Hepatocyte (in vitro differentiated cells): ENCODE measurements at regions not wholly inside any gene's neighbourhood (a gene's known extent, or its start where the extent isn't known, plus 50 kb on each side); places are given as distances from the start of the nearest gene placed in this dataset.

Experiments
- CTCF ChIP-seq: fragments of 200-600 bp; sonication (generic); IDR thresholded peaks from 2 replicates; pipeline ENCODE4 v1.5.1; 2016; ENCODE audit warnings: antibody characterized with exemption, mild to moderate bottlenecking; ENCODE audit not compliant: poor library complexity
- EZH2 ChIP-seq: fragments of 200-600 bp; sonication (generic); IDR thresholded peaks from 2 replicates; pipeline ENCODE4 v1.6.1; 2016; ENCODE audit warnings: antibody characterized with exemption, mild to moderate bottlenecking, borderline replicate concordance
- EZH2phosphoT487 ChIP-seq: fragments of 200-600 bp; sonication (generic); IDR thresholded peaks from one replicate; pipeline ENCODE4 v1.6.1; 2018; ENCODE audit warnings: antibody characterized with exemption, mild to moderate bottlenecking, low read depth, moderate library complexity; ENCODE audit not compliant: unreplicated experiment, severe bottlenecking

GRCh38 chr10:42490368-42490767 is 148.0 kb downstream of the ZNF33B start:
- TF ChIP-seq EZH2phosphoT487 (no peak), CTCF (no peak), EZH2 (no peak)
